ENCODE measurements at regions not wholly inside any gene's neighbourhood (a gene's known extent, or its start where the extent isn't known, plus 50 kb on each side); places are given as distances from the start of the nearest gene placed in this dataset.

- no peak for DNase-seq
Observed at GRCh38 chr3:194218646-194219453, 82.9 kb downstream of the HES1 start.

GRCh38 chr3:194219826-194220410 lies 84.0 kb downstream of the HES1 start:
- DNase-seq: no peak

GRCh38 chr3:194220901-194221326 lies 85.0 kb downstream of the HES1 start:
- DNase-seq: no peak

- no peak for DNase-seq
Observed at GRCh38 chr3:194221336-194221735, 85.4 kb downstream of the HES1 start.

- no peak for DNase-seq
Observed at GRCh38 chr3:194223951-194224350, 88.0 kb downstream of the HES1 start.

GRCh38 chr3:194224471-194225417 lies 88.8 kb downstream of the HES1 start:
- peak in 1 of 3 donors; percentile 50 for DNase-seq

- no peak for DNase-seq
Observed at GRCh38 chr3:194225418-194225812, 89.5 kb downstream of the HES1 start.

- no peak for DNase-seq
Observed at GRCh38 chr3:194225988-194226663, 90.2 kb downstream of the HES1 start.

GRCh38 chr3:194231929-194232832 lies 96.2 kb downstream of the HES1 start:
- no peak for DNase-seq

- DNase-seq: no peak
Observed at GRCh38 chr3:194233150-194233549, 97.2 kb downstream of the HES1 start.

- no peak for DNase-seq
Observed at GRCh38 chr3:194235160-194235559, 99.2 kb downstream of the HES1 start.

- DNase-seq: no peak
Observed at GRCh38 chr3:194237110-194237509, 101.2 kb downstream of the HES1 start.

GRCh38 chr3:194240766-194241165 lies 104.8 kb downstream of the HES1 start:
- DNase-seq: no peak

GRCh38 chr3:194243172-194243837 lies 107.4 kb downstream of the HES1 start:
- DNase-seq: no peak

- no peak for DNase-seq
Observed at GRCh38 chr3:194244167-194244566, 107.0 kb downstream of the CPN2 start.

GRCh38 chr3:194245474-194245873 lies 105.7 kb downstream of the CPN2 start:
- no peak for DNase-seq

GRCh38 chr3:194245975-194246561 lies 105.1 kb downstream of the CPN2 start:
- no peak for DNase-seq

- no peak for DNase-seq
Observed at GRCh38 chr3:194246709-194247349, 104.3 kb downstream of the CPN2 start.

- DNase-seq: no peak
Observed at GRCh38 chr3:194247350-194247740, 103.8 kb downstream of the CPN2 start.

Data from muscle of back (tissue), 3 donors.